HTERT RPE-1 (cell line): ENCODE measurements at regions not wholly inside any gene's neighbourhood (a gene's known extent, or its start where the extent isn't known, plus 50 kb on each side); places are given as distances from the start of the nearest gene placed in this dataset.

Experiments
- in situ Hi-C: fragments of 300-500 bp; cut with MboI; formaldehyde crosslinking; loops from 4 replicates; pipeline ENCODE4 v1.14.3; 2020; ENCODE audit warnings: low sequenced_read_pairs

DNA sequence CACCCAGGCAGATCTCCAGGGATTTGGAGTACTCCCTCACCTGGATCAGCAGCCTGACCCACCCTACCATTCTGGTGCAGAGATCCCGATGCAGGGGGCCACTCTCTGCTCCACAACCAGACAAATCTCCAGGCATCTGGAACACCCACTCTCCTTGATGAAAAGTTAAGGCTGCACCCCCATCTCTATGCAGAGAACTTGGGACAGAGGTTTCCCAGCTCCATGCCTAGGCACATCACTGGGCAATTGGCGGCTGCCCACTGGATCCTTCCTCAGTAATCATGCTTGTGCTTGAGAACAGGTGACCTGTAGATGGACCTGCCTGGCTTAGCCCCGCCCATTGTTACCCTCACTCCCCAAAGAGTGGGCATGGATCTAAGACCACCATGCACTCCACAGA is 624.9 kb downstream of the CBLN2 start:
- in situ Hi-C loops = no loop called here

GRCh38 chr18:71913641-71914040 is 630.5 kb downstream of the CBLN2 start:
- in situ Hi-C loops = no loop called here

DNA sequence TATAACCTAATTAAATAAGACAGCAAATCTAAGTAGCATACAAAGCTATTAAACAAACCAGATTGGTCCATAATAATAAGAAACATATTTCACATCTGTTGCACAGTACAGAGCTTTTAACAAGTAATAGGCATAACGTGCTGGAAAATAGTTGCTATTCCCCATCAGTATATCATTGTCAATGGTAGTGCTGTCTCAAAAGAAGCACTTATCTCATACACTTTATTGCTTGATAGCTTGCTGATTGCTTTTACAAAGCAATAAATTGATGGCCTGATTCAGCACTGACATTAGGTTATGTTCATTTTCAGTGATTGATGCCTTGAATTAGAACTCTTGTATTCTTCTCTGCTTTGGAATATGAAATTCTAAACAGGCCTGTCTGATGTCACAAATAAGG is 641.7 kb downstream of the CBLN2 start:
- in situ Hi-C loops = no loop called here

DNA sequence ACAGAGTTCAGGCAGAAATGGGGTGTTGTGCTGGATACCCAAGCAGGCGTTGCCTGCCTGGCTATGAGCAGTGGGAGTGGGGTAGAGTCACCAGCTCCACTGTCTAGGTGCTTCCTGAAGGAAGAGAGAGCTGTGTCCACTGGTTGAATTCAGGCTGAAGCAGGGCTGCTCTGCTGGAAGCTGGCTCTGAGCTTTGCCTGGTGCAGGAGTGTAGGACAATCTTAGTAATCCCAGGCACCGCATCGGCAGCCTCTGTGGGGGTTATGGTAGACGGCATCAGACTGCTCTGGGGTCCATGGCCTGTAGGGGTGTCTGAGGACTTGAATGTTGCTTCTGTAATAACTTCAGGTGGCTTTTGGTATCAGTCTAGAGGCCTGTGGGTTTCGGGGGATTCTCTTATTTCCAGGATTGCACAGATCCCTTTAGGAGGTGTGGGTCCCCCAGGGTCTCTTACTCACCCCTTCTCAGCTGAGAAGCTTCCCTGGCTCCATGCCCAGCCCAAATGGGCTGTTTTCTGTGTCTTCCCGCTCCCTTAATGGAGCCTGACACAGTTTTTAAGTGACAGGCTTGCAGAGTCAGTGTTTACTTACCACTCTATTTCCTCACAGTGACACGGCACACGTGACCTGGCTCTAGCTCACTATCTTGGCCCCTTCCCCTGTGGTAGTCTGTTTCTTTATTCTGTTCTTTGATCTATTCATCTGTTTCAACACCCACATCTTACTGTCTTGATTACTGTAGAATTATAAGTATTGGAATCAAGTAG is 644.3 kb downstream of the CBLN2 start:
- in situ Hi-C loops = no loop called here

- in situ Hi-C loops = no loop called here
These were observed 645.0 kb downstream of the CBLN2 start for GRCh38 chr18:71899183-71899582.

GRCh38 chr18:71887509-71887908 is 656.6 kb downstream of the CBLN2 start:
- in situ Hi-C loops = no loop called here

GRCh38 chr18:71878226-71878625 is 665.9 kb downstream of the CBLN2 start:
- in situ Hi-C loops = no loop called here

- in situ Hi-C loops = no loop called here
These were observed 670.4 kb downstream of the CBLN2 start for GRCh38 chr18:71873695-71874094.

- in situ Hi-C loops = no loop called here
These were observed 678.3 kb downstream of the CBLN2 start for GRCh38 chr18:71865888-71866287.

GRCh38 chr18:71850602-71851001 is 693.5 kb downstream of the CBLN2 start:
- in situ Hi-C loops = no loop called here

- in situ Hi-C loops = no loop called here
These were observed 694.7 kb downstream of the CBLN2 start for GRCh38 chr18:71849407-71849806.

GRCh38 chr18:71846716-71847115 is 697.4 kb downstream of the CBLN2 start:
- in situ Hi-C loops = no loop called here

DNA sequence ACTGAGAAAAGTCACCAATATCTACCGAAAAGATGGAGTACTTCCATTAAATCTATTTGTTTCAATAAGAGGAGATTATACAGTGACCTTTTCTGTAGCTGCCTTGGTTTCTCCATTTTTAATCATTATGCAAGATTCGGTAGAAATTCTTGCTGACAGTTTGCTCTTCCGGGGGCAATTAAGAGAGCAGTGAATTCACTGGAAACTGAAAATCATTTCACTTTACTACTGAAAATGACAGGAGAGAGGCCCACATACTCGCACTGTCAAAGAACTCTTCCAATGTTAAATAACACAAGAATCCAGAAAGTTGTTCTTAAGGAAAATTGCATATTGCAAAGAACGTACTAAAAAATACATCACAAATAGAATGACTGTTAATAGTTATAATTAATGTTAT is 699.3 kb downstream of the CBLN2 start:
- in situ Hi-C loops = no loop called here

- in situ Hi-C loops = no loop called here
These were observed 701.5 kb downstream of the CBLN2 start for GRCh38 chr18:71842666-71843065.

GRCh38 chr18:71837547-71837946 is 706.6 kb downstream of the CBLN2 start:
- in situ Hi-C loops = no loop called here

GRCh38 chr18:71832946-71833617 is 711.1 kb downstream of the CBLN2 start:
- in situ Hi-C loops = no loop called here

GRCh38 chr18:71831039-71831438 is 713.1 kb downstream of the CBLN2 start:
- in situ Hi-C loops = no loop called here

- in situ Hi-C loops = no loop called here
These were observed 716.8 kb downstream of the CBLN2 start for GRCh38 chr18:71827301-71827700.

DNA sequence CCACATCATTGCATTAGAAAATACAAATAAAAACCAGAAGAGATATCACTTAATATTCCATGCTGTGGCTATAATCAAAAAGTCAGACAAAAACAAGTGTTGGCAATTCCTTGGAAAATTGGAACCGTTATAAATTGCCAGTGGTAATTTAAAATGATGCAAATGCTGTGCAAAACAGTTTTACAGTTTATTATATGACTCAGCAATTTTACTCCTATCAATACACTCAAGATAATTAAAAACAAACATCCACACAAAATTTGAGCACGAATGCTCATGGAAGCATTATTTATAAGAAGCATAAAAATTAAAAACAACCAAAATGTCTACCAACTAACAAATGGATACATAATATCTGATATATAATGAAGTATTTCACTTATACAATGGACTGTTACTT is 728.8 kb downstream of the CBLN2 start:
- in situ Hi-C loops = no loop called here

DNA sequence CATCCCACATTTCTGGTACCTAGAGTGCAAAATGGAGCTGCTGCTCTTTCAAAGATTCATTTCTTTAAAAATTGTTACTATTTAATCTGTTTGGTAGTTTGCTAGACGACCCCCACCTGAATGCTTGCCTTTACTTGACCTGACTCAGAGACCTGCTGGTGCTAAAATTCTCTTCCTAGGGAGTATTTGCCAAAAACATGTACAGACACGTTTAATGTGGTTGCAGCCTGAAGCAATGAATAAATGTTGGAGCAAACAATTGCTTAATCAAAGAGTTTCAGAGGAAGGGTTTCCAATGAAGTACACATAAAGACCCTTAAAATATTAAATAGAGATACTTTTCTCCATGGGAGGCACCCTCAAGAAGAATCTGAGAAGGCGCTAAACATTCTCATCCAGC is 734.4 kb downstream of the CBLN2 start:
- in situ Hi-C loops = no loop called here

DNA sequence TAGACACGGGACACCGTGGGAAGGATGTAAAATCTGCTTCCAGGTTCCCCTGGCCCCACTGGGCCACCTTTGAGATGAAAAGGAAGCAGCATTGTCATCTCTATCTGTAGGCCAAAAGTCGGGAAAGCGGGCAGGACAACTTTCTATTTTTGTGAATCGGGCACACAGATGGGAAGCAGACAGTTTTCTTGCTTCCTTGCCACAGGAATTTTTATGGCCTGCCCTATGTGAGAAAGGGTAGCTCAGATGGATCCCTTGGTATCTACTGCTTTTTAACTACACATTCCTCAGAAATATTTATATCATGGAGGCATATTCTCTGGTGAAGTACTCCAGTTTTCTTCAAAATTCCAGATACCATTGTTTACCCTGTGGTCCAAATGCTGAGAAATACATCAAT is 735.5 kb downstream of the CBLN2 start:
- in situ Hi-C loops = no loop called here

- in situ Hi-C loops = no loop called here
These were observed 736.6 kb downstream of the CBLN2 start for GRCh38 chr18:71807586-71807985.
